PC-3 (cell line): ENCODE measurements at regions not wholly inside any gene's neighbourhood (a gene's known extent, or its start where the extent isn't known, plus 50 kb on each side); places are given as distances from the start of the nearest gene placed in this dataset.

ENCODE experiments used
- EZH2phosphoT487 ChIP-seq: fragments of 300-600 bp; sonication (generic); IDR thresholded peaks from 2 replicates; pipeline ENCODE4 v1.6.1; 2018; ENCODE audit warnings: mild to moderate bottlenecking, antibody characterized with exemption, low read length, borderline replicate concordance
- TF ChIP-seq, protein P1 (sequence below): fragments of 300-600 bp; sonication (generic); conservative IDR thresholded peaks from 2 replicates; pipeline ENCODE4 v1.5.1; 2017; ENCODE audit warnings: antibody characterized with exemption, low read depth, mild to moderate bottlenecking, low read length

DNA sequence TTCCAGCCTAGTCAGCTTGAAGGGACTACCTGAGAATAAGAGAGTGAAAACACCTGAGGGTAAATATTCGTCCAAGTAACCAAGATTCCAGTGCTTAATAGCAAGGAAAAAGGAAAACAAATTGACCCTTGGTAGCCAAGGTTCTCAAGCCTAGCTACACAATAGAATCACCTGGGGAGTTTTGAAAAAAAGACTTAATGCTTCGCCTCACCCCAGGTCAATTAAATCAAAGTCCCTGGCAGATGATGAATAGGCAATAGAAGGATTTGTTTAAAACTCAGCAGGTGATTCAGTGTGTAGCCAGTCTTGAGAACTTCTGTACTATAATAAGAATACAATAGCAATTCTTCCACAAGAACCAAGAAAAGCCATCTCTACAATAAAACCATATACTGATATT, 500.2 kb downstream of the XIRP2 start:
- TF ChIP-seq, protein P1, sequence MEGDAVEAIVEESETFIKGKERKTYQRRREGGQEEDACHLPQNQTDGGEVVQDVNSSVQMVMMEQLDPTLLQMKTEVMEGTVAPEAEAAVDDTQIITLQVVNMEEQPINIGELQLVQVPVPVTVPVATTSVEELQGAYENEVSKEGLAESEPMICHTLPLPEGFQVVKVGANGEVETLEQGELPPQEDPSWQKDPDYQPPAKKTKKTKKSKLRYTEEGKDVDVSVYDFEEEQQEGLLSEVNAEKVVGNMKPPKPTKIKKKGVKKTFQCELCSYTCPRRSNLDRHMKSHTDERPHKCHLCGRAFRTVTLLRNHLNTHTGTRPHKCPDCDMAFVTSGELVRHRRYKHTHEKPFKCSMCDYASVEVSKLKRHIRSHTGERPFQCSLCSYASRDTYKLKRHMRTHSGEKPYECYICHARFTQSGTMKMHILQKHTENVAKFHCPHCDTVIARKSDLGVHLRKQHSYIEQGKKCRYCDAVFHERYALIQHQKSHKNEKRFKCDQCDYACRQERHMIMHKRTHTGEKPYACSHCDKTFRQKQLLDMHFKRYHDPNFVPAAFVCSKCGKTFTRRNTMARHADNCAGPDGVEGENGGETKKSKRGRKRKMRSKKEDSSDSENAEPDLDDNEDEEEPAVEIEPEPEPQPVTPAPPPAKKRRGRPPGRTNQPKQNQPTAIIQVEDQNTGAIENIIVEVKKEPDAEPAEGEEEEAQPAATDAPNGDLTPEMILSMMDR = no peak
- no peak for TF ChIP-seq EZH2phosphoT487
